ENCODE measurements at regions not wholly inside any gene's neighbourhood (a gene's known extent, or its start where the extent isn't known, plus 50 kb on each side); places are given as distances from the start of the nearest gene placed in this dataset.

GRCh38 chr12:17528394-17528793, 561.6 kb downstream of the RERGL start:
- DNase-seq = no peak

GRCh38 chr12:17527021-17527420, 563.0 kb downstream of the RERGL start:
- no peak for DNase-seq

GRCh38 chr12:17511369-17511768, 578.6 kb downstream of the RERGL start:
- DNase-seq = no peak

- no peak for DNase-seq
Observed at GRCh38 chr12:17507336-17507735, 582.7 kb downstream of the RERGL start.

GRCh38 chr12:17503742-17504141, 586.3 kb downstream of the RERGL start:
- no peak for DNase-seq

GRCh38 chr12:17489452-17489851, 600.5 kb downstream of the RERGL start:
- no peak for DNase-seq

- no peak for DNase-seq
Observed at GRCh38 chr12:17478908-17479673, 610.9 kb downstream of the RERGL start.

GRCh38 chr12:17470460-17470859, 619.5 kb downstream of the RERGL start:
- no peak for DNase-seq

- DNase-seq = no peak
Observed at GRCh38 chr12:17459214-17459613, 630.8 kb downstream of the RERGL start.

GRCh38 chr12:17456486-17456885, 633.5 kb downstream of the RERGL start:
- DNase-seq = no peak

GRCh38 chr12:17438141-17438540, 651.9 kb downstream of the RERGL start:
- DNase-seq = no peak

GRCh38 chr12:17416748-17417147, 673.2 kb downstream of the RERGL start:
- no peak for DNase-seq

- DNase-seq = no peak
Observed at GRCh38 chr12:17414596-17414995, 675.4 kb downstream of the RERGL start.

GRCh38 chr12:17411662-17412061, 678.3 kb downstream of the RERGL start:
- no peak for DNase-seq

GRCh38 chr12:17388679-17389078, 701.3 kb downstream of the RERGL start:
- DNase-seq = no peak

GRCh38 chr12:17383321-17383720, 706.7 kb downstream of the RERGL start:
- DNase-seq = no peak

- no peak for DNase-seq
Observed at GRCh38 chr12:17381211-17381610, 708.8 kb downstream of the RERGL start.

GRCh38 chr12:17372508-17372907, 717.5 kb downstream of the RERGL start:
- DNase-seq = no peak

- no peak for DNase-seq
Observed at GRCh38 chr12:17371491-17372215, 718.3 kb downstream of the RERGL start.

- DNase-seq = no peak
Observed at GRCh38 chr12:17370621-17371020, 719.4 kb downstream of the RERGL start.

GRCh38 chr12:17369556-17369955, 720.4 kb downstream of the RERGL start:
- no peak for DNase-seq

- no peak for DNase-seq
Observed at GRCh38 chr12:17361224-17361623, 728.8 kb downstream of the RERGL start.

GRCh38 chr12:17358835-17359234, 731.2 kb downstream of the RERGL start:
- no peak for DNase-seq

GRCh38 chr12:17357396-17357795, 732.6 kb downstream of the RERGL start:
- no peak for DNase-seq

- DNase-seq = no peak
Observed at GRCh38 chr12:17352164-17352563, 737.8 kb downstream of the RERGL start.
